ENCODE measurements at regions not wholly inside any gene's neighbourhood (a gene's known extent, or its start where the extent isn't known, plus 50 kb on each side); places are given as distances from the start of the nearest gene placed in this dataset.

GRCh38 chr10:62723375-62723774 lies 81.1 kb upstream of the ADO start:
- Mint-ChIP-seq H3K9me3 (no peaks in the 10 kb centered on the region), H3K4me3 (no peak overlapping the region), H3K27me3 (ENCODE audit: low read depth in 2 of 2) (no peaks in the 10 kb centered on the region), H3K4me1 (peaks cover 20 to 28% of the 10 kb centered on the region in 2 donors), H3K36me3 (no peaks in the 10 kb centered on the region), H3K27ac (no peak overlapping the region)
- Histone ChIP-seq H3K9me3 (ENCODE audit: control insufficient read depth, insufficient read depth, low read length) (no peaks in the 10 kb centered on the region), H3K27me3 (ENCODE audit: control insufficient read depth, insufficient read depth, low read length) (no peaks in the 10 kb centered on the region), H3K4me3 (ENCODE audit: low read length) (no peak overlapping the region), H3K27ac (ENCODE audit: low read length) (no peak overlapping the region), H3K4me1 (ENCODE audit: control insufficient read depth, insufficient read depth, low read length) (peaks cover 3% of the 10 kb centered on the region), H3K36me3 (ENCODE audit: control insufficient read depth, insufficient read depth, low read length) (no peaks in the 10 kb centered on the region)
- TF ChIP-seq CTCF (IDR thresholded peaks at IDR 0.05) = no peak
- intact Hi-C loops (cut with micrococcal nuclease) = no loop called here
- DNase-seq (no peak), ATAC-seq (no peak)

- Mint-ChIP-seq H3K9me3 (no peaks in the 10 kb centered on the region), H3K27me3 (ENCODE audit: low read depth in 2 of 2) (no peaks in the 10 kb centered on the region), H3K4me1 (peaks cover 30 to 39% of the 10 kb centered on the region in 2 donors), H3K4me3 (no peak overlapping the region), H3K36me3 (no peaks in the 10 kb centered on the region), H3K27ac (no peak overlapping the region)
- ATAC-seq (no peak), DNase-seq (no peak)
- Histone ChIP-seq H3K27ac (ENCODE audit: low read length) (no peak overlapping the region), H3K9me3 (ENCODE audit: control insufficient read depth, insufficient read depth, low read length) (no peaks in the 10 kb centered on the region), H3K27me3 (ENCODE audit: control insufficient read depth, insufficient read depth, low read length) (no peaks in the 10 kb centered on the region), H3K4me1 (ENCODE audit: control insufficient read depth, insufficient read depth, low read length) (peaks cover 6% of the 10 kb centered on the region), H3K36me3 (ENCODE audit: control insufficient read depth, insufficient read depth, low read length) (no peaks in the 10 kb centered on the region), H3K4me3 (ENCODE audit: low read length) (no peak overlapping the region)
- no peak for TF ChIP-seq CTCF (IDR thresholded peaks at IDR 0.05)
- intact Hi-C loops (cut with micrococcal nuclease) = no loop called here
- 94% methylated on average over 7 of the region's 7 CpGs for WGBS (ENCODE audit: insufficient coverage)
These were observed 80.1 kb upstream of the ADO start for GRCh38 chr10:62724465-62724864.

- no peaks in the 10 kb centered on the region for H3K27me3 ChIP-seq (ENCODE audit: control insufficient read depth, insufficient read depth, low read length)
- Mint-ChIP-seq H3K27me3 (ENCODE audit: low read depth in 2 of 2) (no peaks in the 10 kb centered on the region), H3K9me3 (no peaks in the 10 kb centered on the region), H3K36me3 (no peaks in the 10 kb centered on the region), H3K4me3 (no peak overlapping the region), H3K27ac (peak overlapping the region in 1 of 2 donors; percentile 71), H3K4me1 (peaks cover 30 to 39% of the 10 kb centered on the region in 2 donors)
- 41% methylated on average over 5 of the region's 5 CpGs for WGBS (ENCODE audit: insufficient coverage)
- no peaks in the 10 kb centered on the region for H3K36me3 ChIP-seq (ENCODE audit: control insufficient read depth, insufficient read depth, low read length)
- H3K4me1 ChIP-seq (ENCODE audit: control insufficient read depth, insufficient read depth, low read length) = peaks cover 6% of the 10 kb centered on the region
- H3K9me3 ChIP-seq (ENCODE audit: control insufficient read depth, insufficient read depth, low read length) = no peaks in the 10 kb centered on the region
- ATAC-seq = peak; percentile 45 to 66 (median 65)
- DNase-seq = no peak
- no peak overlapping the region for H3K27ac ChIP-seq (ENCODE audit: low read length)
- H3K4me3 ChIP-seq (ENCODE audit: low read length) = no peak overlapping the region
- intact Hi-C loops (cut with micrococcal nuclease) = no loop called here
- no peak for TF ChIP-seq CTCF (IDR thresholded peaks at IDR 0.05)
These were observed 78.4 kb upstream of the ADO start for GRCh38 chr10:62726142-62726541.

GRCh38 chr10:62726638-62727037 lies 77.9 kb upstream of the ADO start:
- Mint-ChIP-seq H3K27me3 (ENCODE audit: low read depth in 2 of 2) (no peaks in the 10 kb centered on the region), H3K9me3 (no peaks in the 10 kb centered on the region), H3K4me3 (no peak overlapping the region), H3K27ac (no peak overlapping the region), H3K36me3 (no peaks in the 10 kb centered on the region), H3K4me1 (peaks cover 30 to 39% of the 10 kb centered on the region in 2 donors)
- intact Hi-C loops (cut with micrococcal nuclease) = no loop called here
- Histone ChIP-seq H3K27me3 (ENCODE audit: control insufficient read depth, insufficient read depth, low read length) (no peaks in the 10 kb centered on the region), H3K4me1 (ENCODE audit: control insufficient read depth, insufficient read depth, low read length) (peaks cover 6% of the 10 kb centered on the region), H3K36me3 (ENCODE audit: control insufficient read depth, insufficient read depth, low read length) (no peaks in the 10 kb centered on the region), H3K4me3 (ENCODE audit: low read length) (no peak overlapping the region), H3K27ac (ENCODE audit: low read length) (no peak overlapping the region), H3K9me3 (ENCODE audit: control insufficient read depth, insufficient read depth, low read length) (no peaks in the 10 kb centered on the region)
- ATAC-seq (no peak), DNase-seq (no peak)
- 83% methylated on average over 1 of the region's 2 CpGs for WGBS (ENCODE audit: insufficient coverage)
- TF ChIP-seq CTCF (IDR thresholded peaks at IDR 0.05) = no peak

Data from natural killer cell (primary cell).